ENCODE measurements at regions not wholly inside any gene's neighbourhood (a gene's known extent, or its start where the extent isn't known, plus 50 kb on each side); places are given as distances from the start of the nearest gene placed in this dataset.
"Not testable (repeated sequence)": the region's sequence is repeated elsewhere in the genome, so short reads cannot be mapped to it uniquely, and the experiment has no call there.

DNA sequence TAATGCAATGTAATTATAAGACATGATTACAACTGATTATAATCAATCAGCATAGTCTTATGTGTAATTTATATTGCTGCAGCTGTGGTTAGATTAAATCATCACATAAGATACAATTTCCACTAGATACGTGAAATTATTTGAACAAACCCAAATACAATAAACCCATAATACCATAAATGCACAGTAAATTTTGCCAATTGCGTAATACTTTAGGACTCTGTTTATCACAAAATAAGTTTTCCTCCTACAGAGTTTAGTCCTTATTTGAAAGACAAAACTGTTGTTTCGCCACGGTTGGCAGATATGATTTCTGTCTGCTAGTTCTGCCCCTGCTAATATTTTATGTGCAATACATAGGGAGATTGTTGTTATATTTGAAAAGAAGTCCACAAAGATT is 895.9 kb upstream of the ADGRL4 start:
- TF ChIP-seq, protein P1, sequence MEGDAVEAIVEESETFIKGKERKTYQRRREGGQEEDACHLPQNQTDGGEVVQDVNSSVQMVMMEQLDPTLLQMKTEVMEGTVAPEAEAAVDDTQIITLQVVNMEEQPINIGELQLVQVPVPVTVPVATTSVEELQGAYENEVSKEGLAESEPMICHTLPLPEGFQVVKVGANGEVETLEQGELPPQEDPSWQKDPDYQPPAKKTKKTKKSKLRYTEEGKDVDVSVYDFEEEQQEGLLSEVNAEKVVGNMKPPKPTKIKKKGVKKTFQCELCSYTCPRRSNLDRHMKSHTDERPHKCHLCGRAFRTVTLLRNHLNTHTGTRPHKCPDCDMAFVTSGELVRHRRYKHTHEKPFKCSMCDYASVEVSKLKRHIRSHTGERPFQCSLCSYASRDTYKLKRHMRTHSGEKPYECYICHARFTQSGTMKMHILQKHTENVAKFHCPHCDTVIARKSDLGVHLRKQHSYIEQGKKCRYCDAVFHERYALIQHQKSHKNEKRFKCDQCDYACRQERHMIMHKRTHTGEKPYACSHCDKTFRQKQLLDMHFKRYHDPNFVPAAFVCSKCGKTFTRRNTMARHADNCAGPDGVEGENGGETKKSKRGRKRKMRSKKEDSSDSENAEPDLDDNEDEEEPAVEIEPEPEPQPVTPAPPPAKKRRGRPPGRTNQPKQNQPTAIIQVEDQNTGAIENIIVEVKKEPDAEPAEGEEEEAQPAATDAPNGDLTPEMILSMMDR (IDR thresholded peaks at IDR 0.05; ENCODE audit: borderline replicate concordance), result no peak
- no peak for DNase-seq
- no peaks in the 10 kb centered on the region for H3K36me3 ChIP-seq
- no peak overlapping the region for H3K27ac ChIP-seq (replicated peaks)
- no peaks in the 10 kb centered on the region for H3K9me3 ChIP-seq (replicated peaks)
- H3K4me3 ChIP-seq, result no peak overlapping the region
- intact Hi-C loops (cut with micrococcal nuclease), result no loop called here
- no peaks in the 10 kb centered on the region for H3K4me1 ChIP-seq
- H3K27me3 ChIP-seq (ENCODE audit: low read depth), result no peaks in the 10 kb centered on the region

DNA sequence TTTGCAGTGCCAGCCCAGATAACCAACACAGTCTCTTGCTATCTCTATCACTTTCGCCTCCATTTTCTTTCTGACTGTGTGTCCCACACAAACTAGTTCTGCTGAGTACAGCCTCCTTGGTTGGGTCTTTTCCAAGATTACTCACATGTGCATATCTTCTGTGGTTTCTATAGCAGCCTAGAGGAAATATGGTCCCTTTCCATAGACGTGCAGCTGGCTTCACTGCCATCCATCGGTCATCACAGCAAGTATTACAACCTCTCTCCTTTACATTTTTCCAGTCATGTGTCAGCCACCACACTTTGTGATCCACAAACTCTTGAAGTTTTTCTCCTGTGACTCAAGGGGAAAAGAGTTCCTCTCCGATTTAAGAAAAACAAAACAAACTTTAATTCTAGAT is 893.4 kb upstream of the ADGRL4 start:
- no peaks in the 10 kb centered on the region for H3K36me3 ChIP-seq
- intact Hi-C loops (cut with micrococcal nuclease), result no loop called here
- H3K4me3 ChIP-seq, result no peak overlapping the region

DNA sequence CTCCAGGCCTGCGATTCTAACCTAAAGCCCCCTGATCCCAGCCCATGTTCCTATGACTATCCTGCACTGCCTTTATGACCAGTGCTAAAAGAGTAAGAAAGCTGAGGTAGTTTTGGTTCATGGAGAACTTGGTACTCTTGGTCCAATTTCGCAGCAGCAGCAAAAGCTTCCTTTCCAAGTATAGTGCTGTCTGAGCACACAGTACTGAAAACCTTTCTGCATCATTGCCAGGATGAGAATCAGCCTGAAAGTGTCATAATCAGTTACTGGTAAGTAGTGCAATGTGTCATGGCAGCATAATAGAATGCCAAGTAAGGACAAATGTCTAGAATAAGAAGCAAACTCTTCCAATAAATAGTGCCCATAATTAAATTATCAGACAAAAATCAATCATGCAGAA is 889.6 kb upstream of the ADGRL4 start:
- H3K9me3 ChIP-seq (replicated peaks), result no peaks in the 10 kb centered on the region
- H3K27ac ChIP-seq (replicated peaks), result no peak overlapping the region
- intact Hi-C loops (cut with micrococcal nuclease), result no loop called here
- no peaks in the 10 kb centered on the region for H3K27me3 ChIP-seq (ENCODE audit: low read depth)
- no peak overlapping the region for H3K4me3 ChIP-seq
- TF ChIP-seq, protein P1 (IDR thresholded peaks at IDR 0.05; ENCODE audit: borderline replicate concordance), result no peak
- no peaks in the 10 kb centered on the region for H3K36me3 ChIP-seq
- DNase-seq, result no peak
- no peaks in the 10 kb centered on the region for H3K4me1 ChIP-seq

More for the DNA sequence above, 893.4 kb upstream of the ADGRL4 start:
- H3K27me3 ChIP-seq (ENCODE audit: low read depth), result no peaks in the 10 kb centered on the region
- H3K4me1 ChIP-seq, result no peaks in the 10 kb centered on the region
- no peaks in the 10 kb centered on the region for H3K9me3 ChIP-seq (replicated peaks)
- DNase-seq, result no peak
- TF ChIP-seq, protein P1 (IDR thresholded peaks at IDR 0.05; ENCODE audit: borderline replicate concordance), result no peak
- no peak overlapping the region for H3K27ac ChIP-seq (replicated peaks)

DNA sequence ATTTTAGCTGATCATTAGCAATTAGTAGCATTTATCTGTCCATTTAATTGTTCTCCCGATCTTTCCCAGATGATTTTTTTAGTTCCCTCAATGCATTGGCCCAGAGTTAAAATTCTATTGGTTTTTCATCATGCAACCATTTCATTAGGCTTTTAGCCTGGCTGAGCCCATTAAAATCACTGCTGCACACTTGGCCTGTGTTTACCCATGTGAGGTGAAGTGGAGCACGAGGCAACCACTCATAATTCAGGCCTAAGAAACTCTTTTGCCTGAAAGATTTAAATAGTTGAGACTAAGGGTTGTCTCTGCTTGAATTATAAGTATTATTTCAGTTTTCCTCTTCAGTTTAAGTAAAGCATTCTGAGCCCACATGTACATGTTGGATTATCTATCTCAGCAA is 889.0 kb upstream of the ADGRL4 start:
- Histone ChIP-seq H3K4me3 (no peak overlapping the region), H3K36me3 (no peaks in the 10 kb centered on the region), H3K27ac (replicated peaks) (no peak overlapping the region), H3K27me3 (ENCODE audit: low read depth) (no peaks in the 10 kb centered on the region), H3K9me3 (replicated peaks) (no peaks in the 10 kb centered on the region), H3K4me1 (no peaks in the 10 kb centered on the region)
- no peak for DNase-seq
- intact Hi-C loops (cut with micrococcal nuclease), result no loop called here
- TF ChIP-seq, protein P1 (IDR thresholded peaks at IDR 0.05; ENCODE audit: borderline replicate concordance), result no peak

DNA sequence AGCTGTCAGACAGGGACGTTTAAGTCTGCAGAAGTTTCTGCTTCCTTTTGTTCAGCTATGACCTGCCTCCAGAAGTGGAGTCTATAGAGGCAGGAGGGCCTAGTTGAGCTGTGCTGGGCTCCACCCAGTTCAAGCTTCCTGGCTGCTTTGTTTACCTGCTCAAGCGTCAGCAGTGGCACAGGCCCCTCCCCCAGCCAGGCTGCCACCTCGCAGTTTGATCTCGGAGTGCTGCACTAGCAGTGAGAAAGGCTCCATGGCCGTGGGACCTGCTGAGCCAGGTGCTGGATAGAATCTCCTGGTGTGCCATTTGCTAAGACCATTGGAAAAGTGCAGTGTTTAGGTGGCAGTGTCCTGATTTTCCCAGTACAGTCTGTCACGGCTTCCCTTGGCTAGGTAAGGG is 887.6 kb upstream of the ADGRL4 start:
- H3K27ac ChIP-seq (replicated peaks); intact Hi-C loops (cut with micrococcal nuclease); H3K36me3 ChIP-seq; H3K27me3 ChIP-seq (ENCODE audit: low read depth); DNase-seq; H3K4me3 ChIP-seq; H3K4me1 ChIP-seq; H3K9me3 ChIP-seq (replicated peaks): not testable (repeated sequence)

DNA sequence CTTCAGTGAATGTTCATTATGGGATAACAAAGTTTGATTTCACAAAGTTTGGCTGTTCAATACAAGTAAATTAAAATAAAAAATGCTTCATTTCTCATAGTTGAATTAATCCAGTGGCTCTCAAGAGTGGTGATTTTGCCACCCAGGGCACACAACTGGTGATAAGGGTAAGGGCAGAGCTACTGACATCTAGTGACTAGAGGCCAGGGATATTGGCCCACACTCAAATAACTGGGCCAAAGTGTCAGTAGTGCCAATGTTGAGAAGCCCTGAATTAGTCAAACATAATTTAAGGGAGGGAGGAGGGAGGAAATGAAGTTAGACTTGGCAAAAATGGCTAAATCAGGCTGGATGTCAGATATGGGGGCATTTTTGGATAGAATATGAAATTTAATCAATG is 880.5 kb upstream of the ADGRL4 start:
- DNase-seq, result no peak
- H3K4me1 ChIP-seq, result no peaks in the 10 kb centered on the region
- no peak overlapping the region for H3K27ac ChIP-seq (replicated peaks)
- TF ChIP-seq, protein P1 (IDR thresholded peaks at IDR 0.05; ENCODE audit: borderline replicate concordance), result no peak
- intact Hi-C loops (cut with micrococcal nuclease), result no loop called here
- no peak overlapping the region for H3K4me3 ChIP-seq
- no peaks in the 10 kb centered on the region for H3K36me3 ChIP-seq
- H3K27me3 ChIP-seq (ENCODE audit: low read depth), result no peaks in the 10 kb centered on the region
- peaks cover 10% of the 10 kb centered on the region for H3K9me3 ChIP-seq (replicated peaks)
